HG03196 (cell line): ENCODE measurements at regions not wholly inside any gene's neighbourhood (a gene's known extent, or its start where the extent isn't known, plus 50 kb on each side); places are given as distances from the start of the nearest gene placed in this dataset.

Source experiments
- ATAC-seq: cut with Tn5 transposase; IDR thresholded peaks from one replicate; pipeline ENCODE4 v1.9.1; 2021; ENCODE audit not compliant: unreplicated experiment

- no peak for ATAC-seq
These were observed 241.6 kb upstream of the MKI67 start for GRCh38 chr10:128367807-128368206.

- ATAC-seq, result no peak
These were observed 243.0 kb upstream of the MKI67 start for GRCh38 chr10:128369101-128369650.

GRCh38 chr10:128373071-128373749 is 247.0 kb upstream of the MKI67 start:
- peak; percentile 86 for ATAC-seq

GRCh38 chr10:128373831-128374230 is 247.6 kb upstream of the MKI67 start:
- no peak for ATAC-seq

- ATAC-seq, result no peak
These were observed 248.9 kb upstream of the MKI67 start for GRCh38 chr10:128375171-128375570.

GRCh38 chr10:128377364-128377987 is 251.3 kb upstream of the MKI67 start:
- no peak for ATAC-seq

GRCh38 chr10:128377988-128378387 is 251.8 kb upstream of the MKI67 start:
- ATAC-seq, result no peak

GRCh38 chr10:128380946-128381345 is 254.7 kb upstream of the MKI67 start:
- no peak for ATAC-seq

- ATAC-seq, result no peak
These were observed 256.0 kb upstream of the MKI67 start for GRCh38 chr10:128382225-128382624.

- no peak for ATAC-seq
These were observed 258.6 kb upstream of the MKI67 start for GRCh38 chr10:128384831-128385230.

GRCh38 chr10:128386231-128386630 is 260.0 kb upstream of the MKI67 start:
- ATAC-seq, result no peak

GRCh38 chr10:128386816-128387604 is 260.8 kb upstream of the MKI67 start:
- no peak for ATAC-seq

- ATAC-seq, result no peak
These were observed 264.4 kb upstream of the MKI67 start for GRCh38 chr10:128390596-128390995.

- no peak for ATAC-seq
These were observed 267.3 kb upstream of the MKI67 start for GRCh38 chr10:128393546-128393945.

GRCh38 chr10:128398118-128398517 is 271.9 kb upstream of the MKI67 start:
- ATAC-seq, result no peak

- no peak for ATAC-seq
These were observed 272.8 kb upstream of the MKI67 start for GRCh38 chr10:128398999-128399398.

- ATAC-seq, result no peak
These were observed 274.3 kb upstream of the MKI67 start for GRCh38 chr10:128400564-128400963.

GRCh38 chr10:128405450-128405849 is 279.2 kb upstream of the MKI67 start:
- no peak for ATAC-seq

GRCh38 chr10:128411643-128412042 is 285.4 kb upstream of the MKI67 start:
- ATAC-seq, result no peak

GRCh38 chr10:128414568-128414967 is 288.3 kb upstream of the MKI67 start:
- no peak for ATAC-seq

GRCh38 chr10:128416231-128416630 is 290.0 kb upstream of the MKI67 start:
- ATAC-seq, result no peak

GRCh38 chr10:128417826-128418225 is 291.6 kb upstream of the MKI67 start:
- no peak for ATAC-seq
